ENCODE measurements at regions not wholly inside any gene's neighbourhood (a gene's known extent, or its start where the extent isn't known, plus 50 kb on each side); places are given as distances from the start of the nearest gene placed in this dataset.

DNA sequence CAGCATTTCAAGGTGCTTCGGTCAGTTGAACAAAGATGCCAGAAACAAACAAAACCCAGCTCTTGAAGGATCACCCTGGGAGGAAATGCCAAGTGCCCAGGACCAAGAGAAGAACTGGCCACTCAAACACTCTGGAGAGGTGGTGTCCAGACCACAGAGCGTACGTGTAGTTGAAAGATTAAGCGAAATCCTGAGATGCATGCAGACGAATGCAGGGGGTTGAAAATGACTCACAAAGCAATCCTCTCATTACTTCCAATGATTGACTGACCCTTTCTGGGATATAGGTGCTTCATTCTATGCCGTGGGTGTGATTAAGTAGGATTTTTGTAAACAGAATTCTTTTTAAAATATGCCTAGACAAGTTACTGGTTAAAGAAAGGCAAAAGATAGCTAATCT, 71.5 kb upstream of the ATXN1 start:
- TF ChIP-seq POLR2A (IDR thresholded peaks at IDR 0.05) = no peak
- TF ChIP-seq, protein P1, sequence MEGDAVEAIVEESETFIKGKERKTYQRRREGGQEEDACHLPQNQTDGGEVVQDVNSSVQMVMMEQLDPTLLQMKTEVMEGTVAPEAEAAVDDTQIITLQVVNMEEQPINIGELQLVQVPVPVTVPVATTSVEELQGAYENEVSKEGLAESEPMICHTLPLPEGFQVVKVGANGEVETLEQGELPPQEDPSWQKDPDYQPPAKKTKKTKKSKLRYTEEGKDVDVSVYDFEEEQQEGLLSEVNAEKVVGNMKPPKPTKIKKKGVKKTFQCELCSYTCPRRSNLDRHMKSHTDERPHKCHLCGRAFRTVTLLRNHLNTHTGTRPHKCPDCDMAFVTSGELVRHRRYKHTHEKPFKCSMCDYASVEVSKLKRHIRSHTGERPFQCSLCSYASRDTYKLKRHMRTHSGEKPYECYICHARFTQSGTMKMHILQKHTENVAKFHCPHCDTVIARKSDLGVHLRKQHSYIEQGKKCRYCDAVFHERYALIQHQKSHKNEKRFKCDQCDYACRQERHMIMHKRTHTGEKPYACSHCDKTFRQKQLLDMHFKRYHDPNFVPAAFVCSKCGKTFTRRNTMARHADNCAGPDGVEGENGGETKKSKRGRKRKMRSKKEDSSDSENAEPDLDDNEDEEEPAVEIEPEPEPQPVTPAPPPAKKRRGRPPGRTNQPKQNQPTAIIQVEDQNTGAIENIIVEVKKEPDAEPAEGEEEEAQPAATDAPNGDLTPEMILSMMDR (IDR thresholded peaks at IDR 0.05) = no peak
